Lung (tissue), 11 donors: ENCODE measurements at regions not wholly inside any gene's neighbourhood (a gene's known extent, or its start where the extent isn't known, plus 50 kb on each side); places are given as distances from the start of the nearest gene placed in this dataset.
A peak's percentile ranks its signal among the peaks of the same experiment; 100 is the strongest.
"Not testable (repeated sequence)": the region's sequence is repeated elsewhere in the genome, so short reads cannot be mapped to it uniquely, and the experiment has no call there.

Source experiments
- ATAC-seq: fragments of 200-7000 bp; cut with Tn5 transposase; one replicate; pipeline ENCODE4 v1.9.1; 2020; ENCODE audit warnings: moderate number of reproducible peaks; ENCODE audit not compliant: insufficient read depth, low FRiP score
- DNase-seq, 3 donors: peaks; one replicate each; pipeline ENCODE4 v3.0.0-alpha.2; 2013 to 2017
- H3K27ac ChIP-seq, 2 donors: one replicate each; pipeline ENCODE4 v1.5.1; 2013; ENCODE audit warnings: mild to moderate bottlenecking in 2 of 2, moderate library complexity in 2 of 2, control low read depth in 1 of 2, inconsistent platforms in 1 of 2, low read depth in 1 of 2, low read length in 1 of 2
- H3K27me3 ChIP-seq, 3 donors: one replicate each; pipeline ENCODE4 v1.5.1; 2013; ENCODE audit warnings: low read length in 2 of 3; ENCODE audit not compliant: control insufficient read depth in 3 of 3, insufficient read depth in 3 of 3
- H3K36me3 ChIP-seq, 4 donors: one replicate each; pipeline ENCODE4 v1.5.1; 2013; ENCODE audit warnings: low read length in 4 of 4, mild to moderate bottlenecking in 1 of 4, moderate library complexity in 1 of 4; ENCODE audit not compliant: control insufficient read depth in 4 of 4, insufficient read depth in 4 of 4
- H3K4me1 ChIP-seq, 5 donors: one replicate each; pipeline ENCODE4 v1.5.1; 2013; ENCODE audit warnings: low read length in 5 of 5, mild to moderate bottlenecking in 2 of 5, moderate library complexity in 1 of 5; ENCODE audit not compliant: control insufficient read depth in 5 of 5, insufficient read depth in 5 of 5
- H3K4me3 ChIP-seq: one replicate; pipeline ENCODE4 v1.5.1; 2013; ENCODE audit warnings: mild to moderate bottlenecking, control low read depth, moderate library complexity
- H3K9ac ChIP-seq, 2 donors: one replicate each; pipeline ENCODE4 v1.5.1; 2013; ENCODE audit warnings: low read length in 2 of 2, control low read depth in 1 of 2; ENCODE audit not compliant: insufficient read depth in 1 of 2
- H3K9me3 ChIP-seq, 4 donors: one replicate each; pipeline ENCODE4 v1.5.1; 2013; ENCODE audit warnings: low read length in 3 of 4, mild to moderate bottlenecking in 1 of 4, moderate library complexity in 1 of 4; ENCODE audit not compliant: control insufficient read depth in 4 of 4, insufficient read depth in 3 of 4
- CTCF ChIP-seq: IDR thresholded peaks from 2 replicates; pipeline ENCODE4 v1.5.1; 2012; ENCODE audit warnings: mild to moderate bottlenecking; ENCODE audit errors: control extremely low read depth, extremely low read depth
- WGBS, 2 donors: extraction: QIAGEN DNeasy Blood & Tissue Kit; methylation state at CpG; one replicate each; pipeline ENCODE4 v1.1.7; 2013; 5-methylcytosine and 5-hydroxymethylcytosine counted together
- donor health status: control.
- donor health status: control.
- donor health status: Bipolar disorder and iron deficiency.
- donor health status: healthy.
- donor health status: DM: yes; HTN: yes; CAD: no.

- DNase-seq (peak in 1 of 3 donors; percentile 11), ATAC-seq (no peak)
- Histone ChIP-seq H3K4me3 (no peak overlapping the region), H3K36me3 (no peaks in the 10 kb centered on the region), H3K9ac (no peak overlapping the region), H3K4me1 (peaks cover 0 to 5% (median 0%) of the 10 kb centered on the region in 5 donors), H3K27me3 (peaks cover 0 to 7% (median 5%) of the 10 kb centered on the region in 3 donors), H3K9me3 (no peaks in the 10 kb centered on the region), H3K27ac (no peak overlapping the region)
- TF ChIP-seq CTCF = no peak
- WGBS, 2 donors = 44 to 53% methylated on average over 19 of the region's 19 CpGs
Measured at GRCh38 chr2:132268977-132269523, 107.3 kb upstream of the ANKRD30BL start.

- Histone ChIP-seq H3K9ac (no peak overlapping the region), H3K4me1 (peaks cover 0 to 5% (median 0%) of the 10 kb centered on the region in 5 donors), H3K27ac (no peak overlapping the region), H3K36me3 (no peaks in the 10 kb centered on the region), H3K4me3 (no peak overlapping the region), H3K9me3 (no peaks in the 10 kb centered on the region), H3K27me3 (peaks cover 0 to 7% (median 5%) of the 10 kb centered on the region in 3 donors)
- 81 to 82% methylated on average over 1 of the region's 1 CpG for WGBS, 2 donors
- DNase-seq = no peak
- no peak for ATAC-seq
- TF ChIP-seq CTCF = no peak
Measured at GRCh38 chr2:132270255-132270654, 108.5 kb upstream of the ANKRD30BL start.

- DNase-seq = no peak
- no peak for ATAC-seq
- Histone ChIP-seq H3K36me3 (no peaks in the 10 kb centered on the region), H3K9ac (no peak overlapping the region), H3K4me1 (peaks cover 0 to 5% (median 0%) of the 10 kb centered on the region in 5 donors), H3K27ac (no peak overlapping the region), H3K9me3 (no peaks in the 10 kb centered on the region), H3K27me3 (peaks cover 0 to 7% (median 5%) of the 10 kb centered on the region in 3 donors), H3K4me3 (no peak overlapping the region)
- TF ChIP-seq CTCF = no peak
Measured at GRCh38 chr2:132270981-132271546, 109.3 kb upstream of the ANKRD30BL start.

- not testable (repeated sequence) for H3K9ac ChIP-seq, H3K27me3 ChIP-seq, H3K27ac ChIP-seq, DNase-seq, H3K9me3 ChIP-seq, H3K36me3 ChIP-seq, ATAC-seq, H3K4me3 ChIP-seq, H3K4me1 ChIP-seq
- 88 to 91% methylated on average over 11 of the region's 11 CpGs for WGBS, 2 donors
Measured at GRCh38 chr2:132271794-132272193, 110.0 kb upstream of the ANKRD30BL start.
